AG20443 (cell line): ENCODE measurements at regions not wholly inside any gene's neighbourhood (a gene's known extent, or its start where the extent isn't known, plus 50 kb on each side); places are given as distances from the start of the nearest gene placed in this dataset.

ENCODE experiments used
- DNase-seq: peaks from one replicate; pipeline ENCODE4 v3.0.0; 2012; ENCODE audit warnings: low spot score, mixed read lengths

DNA sequence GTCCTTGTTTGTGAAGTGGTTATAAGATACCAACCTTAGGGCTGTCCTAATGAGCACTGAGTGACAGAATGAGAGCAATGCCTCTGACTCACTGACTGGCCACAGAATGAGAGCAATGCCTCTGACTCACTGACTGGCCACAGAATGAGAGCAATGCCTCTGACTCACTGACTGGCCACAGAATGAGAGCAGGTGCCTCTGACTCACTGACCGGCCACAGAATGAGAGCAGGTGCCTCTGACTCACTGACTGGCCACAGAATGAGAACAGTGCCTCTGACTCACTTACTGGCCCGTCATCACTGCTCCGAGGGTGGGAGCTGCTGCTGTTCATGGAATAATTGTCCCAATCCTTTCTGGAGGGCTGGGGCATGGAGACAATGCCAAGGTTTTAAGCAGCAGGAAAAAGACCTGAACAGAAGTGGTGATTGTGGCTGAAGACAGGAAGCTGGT lies 265.2 kb upstream of the PPP2R2D start:
- DNase-seq = no peak

DNA sequence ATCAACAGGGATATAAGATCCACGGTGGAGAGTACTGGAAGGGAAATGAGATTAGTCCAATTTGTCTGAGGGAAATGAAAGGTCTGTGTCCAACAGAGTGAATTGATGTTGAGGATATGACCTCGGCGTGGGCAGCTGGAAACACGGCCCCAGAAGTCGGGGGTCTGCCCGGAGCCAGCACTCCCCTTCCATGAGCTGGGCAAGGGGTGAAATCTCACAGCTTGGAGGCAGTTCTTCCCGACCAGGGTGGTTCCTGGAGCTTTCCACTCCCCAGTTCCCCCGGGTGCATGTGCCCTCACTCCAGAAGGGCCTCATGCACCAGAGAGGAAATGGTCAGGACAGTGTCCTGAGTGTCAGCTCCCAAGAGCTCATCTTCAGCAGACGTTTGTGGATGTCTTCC lies 264.7 kb upstream of the PPP2R2D start:
- no peak for DNase-seq

DNA sequence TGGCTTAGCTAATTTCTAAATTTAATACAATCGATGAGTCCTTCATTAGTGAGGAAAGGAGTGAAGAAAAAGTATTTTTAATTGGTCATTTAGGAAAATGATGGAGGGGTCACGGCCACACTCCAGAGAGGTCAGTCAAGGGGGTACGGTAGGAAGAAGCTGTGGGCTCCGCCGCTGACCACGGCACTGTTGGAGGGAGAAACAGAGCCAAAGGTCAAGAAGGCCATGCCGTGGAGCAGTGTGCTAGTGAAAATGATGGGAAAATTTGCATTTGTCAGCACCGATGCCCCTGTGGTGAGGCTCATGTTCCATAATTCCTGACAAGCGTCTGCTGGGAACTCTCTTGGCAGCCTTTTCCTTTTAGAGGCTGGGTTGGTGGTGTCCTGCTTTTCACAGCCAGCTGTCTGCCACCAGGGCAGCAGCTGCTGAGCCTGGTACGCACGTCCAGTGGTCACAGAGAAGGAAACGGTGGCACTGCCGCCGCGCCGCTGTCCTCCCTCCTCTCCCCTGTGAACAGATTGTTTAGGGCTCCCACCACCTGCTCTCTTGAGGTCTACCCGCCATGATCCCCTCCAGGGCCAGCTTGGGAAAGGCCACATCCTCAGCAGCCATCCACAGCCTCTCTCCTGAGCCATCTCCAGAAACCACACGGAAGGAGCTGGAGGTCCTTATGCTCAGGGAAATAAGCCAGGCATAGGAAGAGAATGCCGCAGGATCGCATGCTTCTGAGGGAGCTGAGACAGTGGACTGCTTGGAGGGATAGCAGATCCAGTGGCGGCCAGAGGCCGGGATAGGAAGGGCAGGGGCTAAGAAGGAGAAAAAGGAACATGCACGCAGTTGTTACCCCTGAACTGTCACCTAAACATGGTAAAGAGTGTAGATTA lies 263.7 kb upstream of the PPP2R2D start:
- no peak for DNase-seq

DNA sequence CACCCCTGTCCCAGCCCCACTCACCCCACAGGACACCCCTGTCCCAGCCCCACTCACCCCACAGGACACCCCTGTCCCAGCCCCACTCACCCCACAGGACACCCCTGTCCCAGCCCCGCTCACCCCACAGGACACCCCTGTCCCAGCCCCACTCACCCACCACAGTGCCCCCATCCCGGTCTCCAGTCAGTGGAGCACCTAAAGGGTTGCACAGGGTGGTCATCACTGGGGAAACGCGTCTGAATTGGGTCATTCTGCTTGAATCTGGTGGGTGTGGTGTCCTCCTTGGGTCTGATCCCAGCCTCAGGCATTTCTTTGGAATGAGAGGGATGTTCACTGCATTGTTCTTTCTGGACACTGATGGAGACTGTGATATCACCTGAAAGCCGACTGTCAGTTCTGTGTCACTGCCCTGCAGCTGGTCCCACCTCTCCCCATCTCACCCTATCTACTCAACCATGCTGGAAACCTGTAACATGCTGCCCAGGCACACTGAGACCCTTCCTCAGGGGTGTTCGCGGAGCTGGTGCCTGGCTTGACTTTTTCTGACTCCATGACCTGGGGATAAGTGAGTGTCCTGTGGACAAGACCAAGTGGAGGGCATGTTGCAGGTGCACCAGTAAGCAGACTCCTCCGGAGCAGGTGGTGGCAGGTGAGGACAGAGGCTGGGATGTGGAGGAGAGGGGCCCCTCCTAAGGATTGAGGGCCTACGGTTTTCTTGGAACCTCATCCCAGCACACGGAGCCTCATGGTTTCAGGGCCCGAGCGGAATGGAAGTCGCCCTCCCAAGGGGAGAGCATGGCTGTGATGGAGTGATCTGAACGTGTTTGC lies 262.5 kb upstream of the PPP2R2D start:
- DNase-seq = no peak

DNA sequence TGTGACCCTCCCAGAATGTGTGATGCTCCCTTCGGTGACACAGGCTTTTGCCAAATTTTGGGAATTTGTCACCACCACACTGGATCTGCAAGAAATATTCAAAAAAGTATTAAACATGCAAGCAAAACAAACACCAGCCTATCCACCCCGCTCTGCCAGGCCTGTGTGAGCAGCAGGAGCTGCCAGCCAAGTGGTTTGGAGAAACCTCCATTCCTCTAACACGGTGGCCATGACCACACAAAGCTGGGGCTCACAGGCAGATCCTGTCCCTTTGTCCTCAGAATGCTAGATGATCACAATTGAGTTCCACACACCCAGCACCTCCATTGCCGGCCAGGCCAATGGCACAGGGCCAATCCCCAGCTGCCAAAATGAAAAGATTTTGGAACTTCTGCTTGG lies 261.9 kb upstream of the PPP2R2D start:
- DNase-seq = no peak

DNA sequence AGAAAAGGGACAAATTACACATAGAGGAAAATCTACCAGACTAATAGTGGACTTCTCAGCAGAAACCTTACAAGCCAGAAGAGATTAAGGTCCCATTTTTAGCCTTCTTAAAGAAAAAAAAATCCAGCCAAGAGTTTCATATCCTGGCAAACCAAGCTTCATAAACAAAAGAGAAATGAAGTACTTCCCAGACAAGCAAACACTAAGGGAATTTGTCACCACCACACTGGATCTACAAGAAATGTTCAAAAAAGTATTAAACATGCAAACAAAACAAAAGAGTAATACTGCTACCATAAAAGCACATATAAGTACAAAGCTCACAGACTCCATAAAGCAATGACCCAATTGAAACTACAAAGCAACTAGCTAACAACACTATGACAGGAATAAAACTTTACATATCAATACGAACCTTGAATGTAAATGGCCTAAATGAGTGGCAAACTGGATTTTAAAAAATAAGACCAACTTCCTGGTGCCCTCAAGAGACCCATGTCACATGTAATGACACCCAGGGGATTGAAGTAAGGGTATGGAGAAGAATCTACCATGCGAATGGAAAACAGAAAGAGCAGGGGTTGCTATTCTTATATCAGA lies 260.7 kb upstream of the PPP2R2D start:
- no peak for DNase-seq

DNA sequence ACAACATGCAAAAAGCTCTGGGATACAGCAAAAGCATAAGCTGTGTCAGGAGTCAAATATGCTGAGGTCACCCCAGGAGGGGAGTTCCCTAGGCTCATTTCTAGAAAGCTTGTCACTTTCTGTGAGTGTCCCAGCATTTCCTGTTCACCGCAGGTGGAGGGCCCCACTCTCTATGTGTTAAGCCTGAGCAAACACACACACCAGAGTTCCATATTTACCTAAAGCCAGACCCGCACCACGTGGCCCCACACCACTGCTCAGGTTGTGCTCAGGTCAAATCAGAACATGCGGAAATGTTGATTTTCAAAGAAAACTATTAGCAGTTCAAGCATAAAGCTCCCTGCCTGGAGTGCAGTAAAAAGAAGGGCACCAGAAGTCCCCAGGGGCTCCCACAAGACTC lies 259.6 kb upstream of the PPP2R2D start:
- DNase-seq = no peak

DNA sequence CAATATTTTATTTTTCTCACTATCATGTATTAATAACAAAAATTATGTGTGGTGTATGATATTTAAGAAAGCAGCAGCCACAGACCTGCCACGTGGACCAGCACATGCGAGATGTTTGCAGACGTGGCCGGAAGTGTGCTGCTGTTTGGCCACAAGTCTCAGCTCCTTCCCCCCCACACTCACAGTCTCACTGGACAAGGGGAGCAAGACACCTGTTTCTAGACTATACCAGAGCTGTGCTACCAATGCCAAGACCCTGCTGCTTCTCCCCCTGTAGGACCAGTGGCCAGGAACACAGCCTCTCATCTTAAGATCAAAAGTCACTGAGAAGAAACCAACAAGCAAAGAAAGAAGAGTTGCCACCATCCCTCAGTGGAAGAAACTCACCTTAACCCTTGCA lies 258.9 kb upstream of the PPP2R2D start:
- DNase-seq = no peak

DNA sequence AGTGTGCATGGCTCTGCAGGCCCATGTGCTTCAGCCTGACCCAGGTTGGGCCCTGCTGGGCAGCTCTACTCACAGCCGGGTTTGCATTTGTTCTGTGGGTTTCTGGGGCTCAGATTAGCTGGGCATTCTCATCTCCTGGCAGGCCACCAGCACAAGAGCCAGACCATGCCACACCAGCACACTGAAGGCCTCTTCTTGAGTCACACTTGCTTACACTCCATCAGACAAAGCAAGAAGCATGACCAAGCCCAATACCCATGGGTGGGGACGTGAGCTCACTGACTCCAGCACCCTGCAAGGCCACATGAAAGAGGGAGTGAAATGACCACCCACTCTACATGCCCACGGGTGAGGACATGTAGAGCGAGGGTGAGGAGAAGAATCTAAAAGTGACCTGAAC lies 257.8 kb upstream of the PPP2R2D start:
- no peak for DNase-seq

DNA sequence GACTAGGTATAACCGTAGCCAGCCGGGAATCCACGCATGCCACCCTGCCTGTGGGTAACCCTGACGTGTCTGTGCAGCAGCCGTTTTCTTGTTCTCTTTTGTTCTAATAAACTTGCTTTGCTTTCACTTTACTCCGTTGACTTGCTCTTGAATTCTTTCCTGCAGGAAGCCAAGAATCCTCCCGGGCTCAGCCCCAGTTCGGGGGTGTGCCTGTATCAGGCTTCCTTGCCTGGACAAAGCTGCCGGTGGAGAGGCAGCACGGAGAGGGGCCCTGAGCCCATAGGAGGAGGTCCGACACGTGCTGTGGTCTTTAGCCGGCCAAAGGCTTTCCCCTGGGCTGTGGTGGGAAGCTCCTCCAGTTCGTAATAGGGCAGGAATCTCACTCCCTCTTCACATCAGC lies 256.5 kb upstream of the PPP2R2D start:
- DNase-seq = no peak

DNA sequence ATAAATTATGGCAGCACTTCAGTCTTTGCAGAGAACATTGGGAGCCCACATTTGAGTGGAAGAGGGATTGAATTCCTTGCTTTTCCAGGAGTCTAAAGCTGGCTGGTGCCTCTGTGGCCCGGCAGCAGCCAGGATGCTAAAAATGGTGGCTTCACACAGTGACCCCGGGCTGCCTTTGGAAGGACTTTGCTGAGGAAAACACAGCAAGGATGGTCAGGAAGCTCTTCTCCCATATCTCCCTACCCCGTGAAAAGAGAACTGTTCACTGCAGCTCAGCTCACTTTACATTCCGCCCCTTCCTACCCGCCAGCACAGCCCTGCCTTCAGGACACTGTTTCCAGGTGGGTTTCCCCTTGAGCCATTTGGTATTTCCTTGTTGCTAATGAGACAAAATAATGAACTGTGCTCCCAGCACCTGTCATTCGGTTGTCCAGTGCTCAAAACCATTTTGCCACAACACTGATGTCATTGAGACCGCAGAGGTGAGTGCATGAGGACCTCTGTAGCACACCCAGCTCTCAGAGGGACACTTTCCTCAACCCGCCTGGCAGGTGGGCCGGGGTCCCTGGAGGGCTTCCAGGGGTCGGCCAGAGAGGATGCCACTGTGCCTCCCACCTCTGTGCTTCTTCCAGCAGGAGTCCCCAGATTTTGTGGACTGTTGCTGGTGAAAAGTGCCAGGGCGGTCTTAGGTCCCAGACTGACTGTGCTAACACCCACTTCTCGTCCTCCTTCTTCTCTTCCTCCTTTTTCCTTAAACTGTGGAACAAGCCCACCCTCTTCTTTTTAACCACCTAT lies 255.7 kb upstream of the PPP2R2D start:
- no peak for DNase-seq

DNA sequence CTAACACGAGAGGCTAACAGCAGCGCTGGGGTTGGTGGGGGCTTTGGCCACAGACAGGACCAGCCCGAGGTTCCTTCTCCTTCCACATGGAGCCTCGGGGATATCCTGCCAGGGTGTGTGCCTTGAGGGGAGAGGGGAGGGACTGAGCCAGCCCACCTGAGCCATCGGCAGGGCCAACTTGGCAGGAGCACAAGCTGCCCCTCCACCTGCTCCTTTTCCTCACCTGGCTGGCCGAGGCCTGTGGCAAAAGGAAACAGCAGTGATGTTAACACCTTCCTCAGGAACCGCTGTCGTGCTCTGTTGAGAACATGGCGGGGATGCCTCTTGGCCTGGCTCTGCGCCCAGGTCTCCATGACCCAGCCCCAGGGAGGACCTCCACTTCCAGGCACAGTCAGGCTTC lies 255.1 kb upstream of the PPP2R2D start:
- DNase-seq = no peak

DNA sequence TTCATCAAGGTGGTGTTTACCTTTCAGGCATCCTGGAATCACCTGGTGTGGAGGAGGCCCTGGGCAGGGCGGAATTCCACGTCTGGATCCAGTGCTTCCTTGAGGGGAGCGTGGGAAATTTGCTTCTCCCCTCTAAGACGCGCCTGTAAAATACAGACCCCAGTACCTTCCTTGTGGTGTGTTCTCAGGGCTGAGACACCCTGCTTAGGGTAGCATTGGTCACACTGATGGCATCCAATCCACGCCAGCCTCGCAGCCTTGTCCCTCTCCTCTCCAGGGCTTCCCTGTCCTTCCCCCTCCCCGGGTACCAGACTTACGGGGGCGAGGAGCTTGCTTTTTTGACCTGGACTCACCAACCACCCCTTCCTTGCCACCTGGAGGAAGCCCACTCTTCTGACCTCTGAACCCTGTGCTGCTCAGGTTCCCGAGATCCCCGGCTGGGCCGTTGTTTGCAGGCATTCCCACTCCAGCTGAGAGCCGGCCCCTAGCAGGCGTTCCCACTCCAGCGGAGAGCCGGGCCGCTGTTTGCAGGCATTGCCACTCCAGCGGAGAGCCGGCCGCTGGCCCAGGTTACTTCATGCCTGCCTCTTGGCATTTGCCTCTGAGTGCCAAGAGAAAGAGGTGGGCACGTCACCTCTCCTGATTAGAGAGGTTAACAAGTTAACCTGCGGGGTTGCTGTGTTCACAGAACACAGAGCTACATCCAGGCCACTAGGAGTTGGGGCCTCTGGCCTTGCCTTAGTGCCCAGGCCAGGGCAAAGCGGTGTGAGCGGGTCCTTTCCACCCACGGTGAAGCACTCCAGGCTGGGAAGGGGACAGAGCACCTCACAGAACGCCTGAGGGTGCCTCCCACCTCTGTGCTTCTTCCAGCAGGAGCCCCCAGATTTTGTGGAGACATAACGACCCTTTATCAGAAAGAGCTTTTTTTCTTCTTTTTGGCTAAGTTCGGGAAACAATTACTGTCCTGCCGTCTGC lies 254.0 kb upstream of the PPP2R2D start:
- no peak for DNase-seq

DNA sequence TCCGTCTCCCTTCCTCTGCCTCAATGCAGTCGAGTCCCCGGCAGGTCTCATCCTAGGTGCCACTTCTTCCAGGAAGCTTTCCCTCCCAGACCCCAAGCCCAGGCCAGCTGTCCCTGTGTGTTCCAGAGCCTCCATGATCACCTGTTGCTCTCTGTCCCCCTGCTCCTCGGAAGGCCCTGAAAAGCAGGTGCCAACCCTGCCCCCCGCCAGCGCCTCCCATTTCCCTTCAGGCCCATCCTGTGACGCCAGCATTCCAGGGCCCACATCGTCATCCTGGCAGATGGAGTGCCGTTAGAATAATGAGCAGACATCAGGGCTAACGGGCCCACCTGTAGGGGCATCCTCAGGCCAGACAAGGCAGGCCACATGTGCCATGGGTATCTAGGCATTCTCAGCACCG lies 253.0 kb upstream of the PPP2R2D start:
- DNase-seq = no peak

DNA sequence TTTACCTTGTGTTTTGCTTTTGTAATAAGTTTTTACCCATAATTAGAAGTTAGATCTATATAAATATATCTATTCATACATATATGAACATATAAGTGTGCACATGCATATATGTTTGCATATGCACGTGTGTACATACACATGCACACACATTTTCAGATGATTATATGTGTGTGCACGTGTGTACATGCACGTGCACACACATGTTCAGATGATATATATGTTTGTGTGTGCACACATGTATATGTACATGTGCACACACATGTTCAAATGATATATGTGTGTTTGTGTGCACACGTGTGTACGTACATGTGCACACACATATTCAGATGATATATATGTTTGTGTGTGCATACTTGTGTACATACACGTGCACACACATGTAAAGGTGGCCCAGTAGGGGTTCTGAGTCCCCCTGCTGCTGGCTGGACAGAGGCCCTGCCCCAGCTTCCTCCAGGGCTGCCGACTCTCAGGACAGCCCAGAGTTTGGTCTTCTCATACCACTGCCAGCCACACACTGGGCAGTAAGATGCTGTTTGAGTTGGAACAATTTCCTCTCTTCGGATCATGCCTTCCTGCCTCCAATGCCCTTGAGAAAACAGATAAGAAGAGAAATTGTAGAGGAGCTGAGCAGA lies 252.3 kb upstream of the PPP2R2D start:
- no peak for DNase-seq

DNA sequence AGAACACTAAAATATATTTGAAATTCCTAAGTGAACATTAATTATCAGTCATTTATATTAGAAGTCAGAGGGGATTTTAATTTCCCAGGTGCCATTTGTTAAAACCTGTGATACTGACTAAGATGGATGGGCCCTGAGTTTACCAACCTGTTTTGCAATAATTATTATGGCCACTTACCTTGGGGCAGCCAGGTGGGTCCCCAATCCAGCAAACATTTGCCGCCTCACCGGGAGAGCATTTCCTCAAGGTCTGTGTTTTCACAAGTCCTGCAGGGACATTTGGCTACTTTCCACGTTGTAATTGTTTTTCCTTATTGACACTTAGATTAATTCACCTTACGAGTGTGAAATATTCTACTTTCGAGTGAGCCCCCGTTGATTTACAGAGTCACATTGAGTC lies 251.2 kb upstream of the PPP2R2D start:
- DNase-seq = no peak

DNA sequence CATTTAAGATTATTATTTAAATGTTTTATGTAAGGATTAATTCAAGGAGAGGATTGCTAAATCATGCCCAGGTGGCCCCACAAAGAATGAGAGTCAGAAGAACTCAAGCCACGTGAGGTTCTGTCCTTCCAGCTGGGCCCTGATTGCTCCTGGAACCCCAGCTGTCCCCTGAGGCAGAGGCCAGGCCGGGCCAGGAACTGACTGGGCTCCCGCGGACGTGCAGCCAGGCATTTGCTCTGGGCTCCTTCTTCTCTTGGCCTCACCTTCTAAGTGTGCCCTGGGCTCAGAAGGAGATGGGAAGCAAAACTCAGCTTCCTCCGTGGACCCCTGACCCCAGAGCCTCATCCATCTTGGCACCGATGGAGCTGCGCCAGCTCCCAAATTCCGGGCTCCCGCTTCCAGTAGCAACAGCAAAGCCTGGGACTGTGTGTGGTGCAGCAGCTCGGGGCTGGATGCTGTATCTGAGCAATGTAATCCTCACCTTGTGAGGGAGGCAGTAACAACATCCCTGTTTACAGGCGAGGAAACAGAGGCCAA lies 250.6 kb upstream of the PPP2R2D start:
- DNase-seq = no peak

DNA sequence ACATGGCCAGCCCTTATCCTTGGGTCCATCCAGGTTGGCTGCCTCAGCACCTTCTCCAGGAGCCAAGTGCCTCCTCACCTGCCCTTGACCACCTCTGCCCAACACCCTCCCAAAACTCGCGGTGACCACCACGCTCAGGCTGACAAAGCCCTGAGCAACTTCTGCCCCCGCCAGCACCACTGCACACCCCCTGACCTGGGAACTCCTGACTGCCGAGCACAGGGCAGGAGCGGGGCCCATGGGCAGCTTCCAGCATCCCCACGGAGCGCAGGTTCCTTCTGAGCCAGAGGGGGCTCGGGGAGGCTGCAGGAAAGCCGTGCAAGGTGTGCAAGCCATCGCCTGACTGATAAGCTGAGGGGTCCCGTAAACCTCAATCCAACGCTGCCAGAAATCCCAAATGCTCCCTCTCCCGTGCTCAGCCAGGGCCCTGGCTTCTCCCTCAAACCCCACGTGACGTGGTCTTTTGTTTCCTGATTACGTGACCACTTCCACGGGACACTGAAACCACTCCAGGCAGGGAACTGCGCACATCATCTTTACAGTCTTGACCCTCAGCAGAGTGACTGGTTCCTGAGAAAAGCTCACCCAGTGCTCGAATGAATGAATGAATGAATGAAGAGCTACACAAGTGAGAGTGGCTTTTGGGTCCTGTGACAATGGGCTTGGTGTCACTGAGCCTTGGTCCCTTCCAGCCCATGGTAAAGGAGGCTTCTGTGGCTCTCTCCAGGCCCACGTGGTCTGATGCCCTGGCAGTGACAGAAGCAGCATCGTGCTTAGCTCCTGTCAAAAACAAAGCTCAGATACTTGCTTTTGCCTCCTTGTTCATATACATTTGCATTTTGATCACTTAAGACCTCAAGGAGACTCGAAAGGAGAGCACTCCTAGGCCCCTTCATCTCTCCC lies 249.8 kb upstream of the PPP2R2D start:
- DNase-seq = no peak
